ENCODE measurements at regions not wholly inside any gene's neighbourhood (a gene's known extent, or its start where the extent isn't known, plus 50 kb on each side); places are given as distances from the start of the nearest gene placed in this dataset.

- peak; percentile 67 for DNase-seq (ENCODE audit: low read depth)
Measured at GRCh38 chr16:73232555-73233328, 184.8 kb upstream of the ZFHX3 start.

GRCh38 chr16:73231944-73232554 lies 184.1 kb upstream of the ZFHX3 start:
- no peak for DNase-seq (ENCODE audit: low read depth)

GRCh38 chr16:73231379-73231778 lies 183.5 kb upstream of the ZFHX3 start:
- no peak for DNase-seq (ENCODE audit: low read depth)

- no peak for DNase-seq (ENCODE audit: low read depth)
Measured at GRCh38 chr16:73230651-73231050, 182.7 kb upstream of the ZFHX3 start.

- DNase-seq (ENCODE audit: low read depth) = peak; percentile 55
Measured at GRCh38 chr16:73228649-73229048, 180.7 kb upstream of the ZFHX3 start.

GRCh38 chr16:73226675-73227074 lies 178.7 kb upstream of the ZFHX3 start:
- no peak for DNase-seq (ENCODE audit: low read depth)

GRCh38 chr16:73225983-73226382 lies 178.1 kb upstream of the ZFHX3 start:
- DNase-seq (ENCODE audit: low read depth) = no peak

GRCh38 chr16:73220836-73221235 lies 172.9 kb upstream of the ZFHX3 start:
- no peak for DNase-seq (ENCODE audit: low read depth)

GRCh38 chr16:73219176-73219575 lies 171.2 kb upstream of the ZFHX3 start:
- DNase-seq (ENCODE audit: low read depth) = no peak

GRCh38 chr16:73217654-73218053 lies 169.7 kb upstream of the ZFHX3 start:
- no peak for DNase-seq (ENCODE audit: low read depth)

GRCh38 chr16:73216932-73217331 lies 169.0 kb upstream of the ZFHX3 start:
- DNase-seq (ENCODE audit: low read depth) = no peak

GRCh38 chr16:73215678-73216377 lies 167.9 kb upstream of the ZFHX3 start:
- DNase-seq (ENCODE audit: low read depth) = no peak

- peak; percentile 60 for DNase-seq (ENCODE audit: low read depth)
Measured at GRCh38 chr16:73214825-73215677, 167.1 kb upstream of the ZFHX3 start.

- DNase-seq (ENCODE audit: low read depth) = no peak
Measured at GRCh38 chr16:73213732-73214455, 166.0 kb upstream of the ZFHX3 start.

GRCh38 chr16:73212431-73212830 lies 164.5 kb upstream of the ZFHX3 start:
- DNase-seq (ENCODE audit: low read depth) = no peak

- DNase-seq (ENCODE audit: low read depth) = no peak
Measured at GRCh38 chr16:73210686-73211085, 162.8 kb upstream of the ZFHX3 start.

GRCh38 chr16:73210084-73210483 lies 162.2 kb upstream of the ZFHX3 start:
- no peak for DNase-seq (ENCODE audit: low read depth)

- DNase-seq (ENCODE audit: low read depth) = no peak
Measured at GRCh38 chr16:73209190-73209589, 161.3 kb upstream of the ZFHX3 start.

- no peak for DNase-seq (ENCODE audit: low read depth)
Measured at GRCh38 chr16:73206151-73206707, 158.3 kb upstream of the ZFHX3 start.

GRCh38 chr16:73205153-73205886 lies 157.4 kb upstream of the ZFHX3 start:
- no peak for DNase-seq (ENCODE audit: low read depth)
